ENCODE measurements at regions not wholly inside any gene's neighbourhood (a gene's known extent, or its start where the extent isn't known, plus 50 kb on each side); places are given as distances from the start of the nearest gene placed in this dataset.

DNA sequence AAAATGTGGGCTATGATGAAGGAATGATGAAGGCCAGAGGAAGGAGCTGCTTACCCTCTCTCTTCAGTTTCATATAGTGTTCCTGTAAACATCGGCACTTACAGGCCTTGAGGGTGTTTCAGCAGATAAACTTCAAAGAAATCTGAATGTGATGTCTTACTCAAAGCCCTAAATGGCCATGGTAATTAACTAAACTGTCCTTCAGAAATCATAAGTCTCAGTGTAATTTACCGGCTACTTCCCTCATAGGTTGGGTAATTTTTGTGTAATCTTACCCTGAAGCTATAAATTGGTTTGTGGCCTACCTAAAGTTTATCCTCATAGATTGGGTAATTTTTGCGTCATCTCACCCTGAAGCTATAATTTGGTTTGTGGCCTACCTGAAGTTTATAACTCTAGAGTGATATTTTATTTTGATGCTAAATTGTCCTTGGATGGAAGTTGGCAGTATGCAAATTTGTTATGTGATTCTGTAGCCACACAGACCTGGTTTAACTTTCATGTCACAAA lies 2700.3 kb downstream of the ARAP2 start:
- TF ChIP-seq TCF7L2 (IDR thresholded peaks at IDR 0.05; ENCODE audit: borderline replicate concordance, extremely low read depth, insufficient read depth, insufficient read length) (no peak), EZH2 (IDR thresholded peaks at IDR 0.05) (no peak), ELF1 (IDR thresholded peaks at IDR 0.05; ENCODE audit: borderline replicate concordance, low read depth) (no peak), MAX (IDR thresholded peaks at IDR 0.05) (no peak), CEBPB (IDR thresholded peaks at IDR 0.05; ENCODE audit: low read depth) (no peak), EZH2phosphoT487 (IDR thresholded peaks at IDR 0.05; ENCODE audit: borderline replicate concordance) (no peak), SIN3A (IDR thresholded peaks at IDR 0.05; ENCODE audit: low read depth) (no peak)
- TF ChIP-seq, protein P1, sequence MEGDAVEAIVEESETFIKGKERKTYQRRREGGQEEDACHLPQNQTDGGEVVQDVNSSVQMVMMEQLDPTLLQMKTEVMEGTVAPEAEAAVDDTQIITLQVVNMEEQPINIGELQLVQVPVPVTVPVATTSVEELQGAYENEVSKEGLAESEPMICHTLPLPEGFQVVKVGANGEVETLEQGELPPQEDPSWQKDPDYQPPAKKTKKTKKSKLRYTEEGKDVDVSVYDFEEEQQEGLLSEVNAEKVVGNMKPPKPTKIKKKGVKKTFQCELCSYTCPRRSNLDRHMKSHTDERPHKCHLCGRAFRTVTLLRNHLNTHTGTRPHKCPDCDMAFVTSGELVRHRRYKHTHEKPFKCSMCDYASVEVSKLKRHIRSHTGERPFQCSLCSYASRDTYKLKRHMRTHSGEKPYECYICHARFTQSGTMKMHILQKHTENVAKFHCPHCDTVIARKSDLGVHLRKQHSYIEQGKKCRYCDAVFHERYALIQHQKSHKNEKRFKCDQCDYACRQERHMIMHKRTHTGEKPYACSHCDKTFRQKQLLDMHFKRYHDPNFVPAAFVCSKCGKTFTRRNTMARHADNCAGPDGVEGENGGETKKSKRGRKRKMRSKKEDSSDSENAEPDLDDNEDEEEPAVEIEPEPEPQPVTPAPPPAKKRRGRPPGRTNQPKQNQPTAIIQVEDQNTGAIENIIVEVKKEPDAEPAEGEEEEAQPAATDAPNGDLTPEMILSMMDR (IDR thresholded peaks at IDR 0.05 in 2 of 3, conservative IDR thresholded peaks at IDR 0.05 in 1 of 3; ENCODE audit: borderline replicate concordance in 1 of 3, insufficient read depth in 1 of 3, low read depth in 2 of 3, low read length in 2 of 3), result no peak

Data from HCT116 (cell line).